ENCODE measurements at regions not wholly inside any gene's neighbourhood (a gene's known extent, or its start where the extent isn't known, plus 50 kb on each side); places are given as distances from the start of the nearest gene placed in this dataset.

DNA sequence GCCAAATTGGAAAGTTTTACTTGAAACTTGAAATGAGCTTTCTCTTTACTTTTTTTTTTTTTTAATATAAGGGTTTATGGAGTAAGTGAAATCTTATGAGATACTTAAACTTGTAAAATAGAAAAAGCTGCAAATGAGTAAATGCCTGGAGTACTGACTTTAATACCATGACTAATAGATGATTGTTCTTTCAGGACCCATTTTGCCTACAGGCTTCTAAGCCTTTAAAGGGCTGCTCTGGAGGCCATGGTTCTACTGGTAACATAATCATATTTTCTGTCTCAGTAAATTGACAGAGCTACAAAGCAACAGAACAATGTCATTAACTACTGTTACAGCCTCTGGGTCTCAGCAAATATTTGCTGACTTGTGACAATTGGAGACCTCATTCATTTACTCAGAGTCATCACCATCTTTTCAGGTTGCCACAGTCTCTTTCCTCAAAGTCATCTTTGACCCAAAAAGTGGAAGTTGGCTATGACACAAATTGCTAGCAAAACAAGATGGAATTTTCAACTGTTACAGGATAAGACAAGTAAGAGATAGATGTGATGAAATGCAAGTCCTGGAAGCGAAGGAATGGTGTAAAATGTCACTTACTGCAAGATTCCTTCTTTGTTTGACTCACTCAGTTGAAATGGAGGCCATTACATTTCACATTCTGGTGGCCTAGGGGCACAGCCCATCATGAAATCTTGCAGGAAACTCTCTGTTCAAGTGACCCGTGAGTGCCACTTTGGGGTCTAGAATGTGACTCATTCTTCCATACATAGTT, 132.7 kb downstream of the BTC start:
- DNase-seq, result peak; percentile 21
- in situ Hi-C loops (cut with HindIII; ENCODE audit: low pct_ligation_motif_present, low pct_unique_long_range_greater_than_20kb, low sequenced_read_pairs), result loop anchor here (25.0 kb wide), 2 partner anchors 274 to 474 kb away; no protein-coding TSS in a partner anchor

- DNase-seq, result no peak
- in situ Hi-C loops (cut with HindIII; ENCODE audit: low pct_ligation_motif_present, low pct_unique_long_range_greater_than_20kb, low sequenced_read_pairs), result loop anchor here (25.0 kb wide), 2 partner anchors 276 to 476 kb away; no protein-coding TSS in a partner anchor
These were observed 130.7 kb downstream of the BTC start for GRCh38 chr4:74663631-74664030.

- in situ Hi-C loops (cut with HindIII; ENCODE audit: low pct_ligation_motif_present, low pct_unique_long_range_greater_than_20kb, low sequenced_read_pairs), result loop anchor here (25.0 kb wide), 2 partner anchors 278 to 478 kb away; no protein-coding TSS in a partner anchor
- no peak for DNase-seq
These were observed 129.0 kb downstream of the BTC start for GRCh38 chr4:74665346-74665745.

DNA sequence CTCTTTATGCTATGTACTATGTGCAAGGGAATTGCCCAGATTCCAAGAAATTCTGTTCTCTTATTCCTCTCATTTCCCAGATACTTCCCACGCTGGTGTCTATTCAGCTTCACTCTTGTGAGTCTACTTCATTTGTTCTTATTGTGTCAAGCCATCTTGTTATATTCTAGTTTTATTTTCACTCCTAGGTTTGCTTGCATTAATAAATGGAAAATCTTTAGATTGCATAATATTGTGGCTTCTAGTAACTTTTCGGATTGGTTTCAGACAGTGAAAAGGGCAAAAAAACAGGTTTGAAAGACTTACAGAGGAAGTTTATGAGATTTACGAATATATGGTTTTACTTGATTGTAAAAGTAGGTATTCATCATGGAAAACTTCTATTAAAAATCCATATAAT, 128.4 kb downstream of the BTC start:
- DNase-seq, result no peak
- in situ Hi-C loops (cut with HindIII; ENCODE audit: low pct_ligation_motif_present, low pct_unique_long_range_greater_than_20kb, low sequenced_read_pairs), result loop anchor here (25.0 kb wide), 2 partner anchors 279 to 479 kb away; no protein-coding TSS in a partner anchor

- DNase-seq, result no peak
- in situ Hi-C loops (cut with HindIII; ENCODE audit: low pct_ligation_motif_present, low pct_unique_long_range_greater_than_20kb, low sequenced_read_pairs), result loop anchor here (25.0 kb wide), 2 partner anchors 280 to 480 kb away; no protein-coding TSS in a partner anchor
These were observed 126.9 kb downstream of the BTC start for GRCh38 chr4:74667438-74667837.

DNA sequence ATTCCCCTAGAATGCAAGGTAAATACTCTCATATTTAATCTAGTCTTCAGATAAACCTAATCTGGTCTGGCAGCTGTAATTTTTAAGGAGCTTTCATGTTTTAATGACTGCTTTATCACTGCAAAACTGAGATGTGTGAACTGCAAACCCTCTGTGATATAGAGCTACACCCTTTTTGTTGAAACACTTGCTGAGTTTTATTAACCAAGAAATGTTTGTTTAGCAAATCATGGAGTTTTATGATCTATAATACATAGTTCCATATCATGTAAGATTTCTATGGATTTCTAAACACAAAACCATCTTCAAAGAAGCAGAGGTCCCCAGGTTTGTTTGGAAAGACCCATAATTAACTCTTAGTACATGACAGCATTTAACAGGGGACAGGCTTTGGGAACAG, 126.4 kb downstream of the BTC start:
- in situ Hi-C loops (cut with HindIII; ENCODE audit: low pct_ligation_motif_present, low pct_unique_long_range_greater_than_20kb, low sequenced_read_pairs), result loop anchor here (25.0 kb wide), 2 partner anchors 281 to 481 kb away; no protein-coding TSS in a partner anchor

DNA sequence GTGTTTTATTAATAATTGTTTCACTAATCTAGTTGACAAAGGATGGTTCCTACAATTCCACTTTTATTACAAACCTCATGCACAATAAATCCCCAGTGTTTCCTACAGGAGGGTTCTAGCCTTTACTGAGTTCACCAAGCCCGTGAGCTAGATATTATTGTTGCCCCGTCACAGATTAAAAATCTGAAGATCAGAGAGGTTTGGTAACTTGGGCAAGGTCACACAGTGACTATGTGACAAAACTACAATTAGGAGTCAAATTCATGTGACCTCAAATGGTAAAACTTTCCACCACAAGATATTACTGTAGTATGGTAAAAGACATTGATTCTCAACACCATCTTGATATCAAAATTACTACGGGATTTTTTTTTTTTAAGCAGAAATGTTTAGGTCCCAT, 124.6 kb downstream of the BTC start:
- in situ Hi-C loops (cut with HindIII; ENCODE audit: low pct_ligation_motif_present, low pct_unique_long_range_greater_than_20kb, low sequenced_read_pairs), result loop anchor here (25.0 kb wide), 2 partner anchors 282 to 482 kb away; no protein-coding TSS in a partner anchor
- no peak for DNase-seq

More for the DNA sequence above, 126.4 kb downstream of the BTC start:
- no peak for DNase-seq

- in situ Hi-C loops (cut with HindIII; ENCODE audit: low pct_ligation_motif_present, low pct_unique_long_range_greater_than_20kb, low sequenced_read_pairs), result loop anchor here (25.0 kb wide), 2 partner anchors 283 to 483 kb away; no protein-coding TSS in a partner anchor
These were observed 123.7 kb downstream of the BTC start for GRCh38 chr4:74670583-74670982.

DNA sequence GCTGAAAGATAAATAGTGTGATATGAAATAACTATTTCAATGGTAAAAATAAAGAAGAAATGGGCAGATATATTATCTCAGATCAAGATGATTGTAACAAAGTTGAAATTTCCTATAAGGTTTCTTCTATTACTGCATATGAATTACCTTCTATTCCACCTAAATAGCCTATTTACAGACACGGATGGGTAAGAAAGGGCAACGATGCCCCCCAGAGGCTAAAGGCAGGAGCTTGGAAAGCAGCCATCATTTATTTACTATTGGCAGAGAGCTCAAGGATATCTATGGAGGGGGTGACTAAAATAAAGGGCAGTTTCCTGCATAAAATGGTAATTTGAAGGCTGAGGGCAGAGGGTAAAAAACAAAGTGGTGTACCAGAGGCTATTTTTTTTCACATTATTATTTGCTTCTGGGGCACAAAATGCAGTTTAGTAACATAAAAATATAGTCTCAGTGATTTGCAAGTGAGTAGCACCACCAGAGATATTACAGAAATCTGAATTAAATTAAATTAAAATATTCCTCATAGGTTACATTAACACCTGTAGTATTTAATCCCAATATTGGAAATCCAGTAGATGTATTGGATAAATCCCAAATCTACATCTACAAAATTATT, 123.1 kb downstream of the BTC start:
- peak; percentile 81 for DNase-seq
- in situ Hi-C loops (cut with HindIII; ENCODE audit: low pct_ligation_motif_present, low pct_unique_long_range_greater_than_20kb, low sequenced_read_pairs), result loop anchor here (25.0 kb wide), 2 partner anchors 284 to 484 kb away; no protein-coding TSS in a partner anchor

More at GRCh38 chr4:74670583-74670982, 123.7 kb downstream of the BTC start:
- peak; percentile 13 for DNase-seq

- DNase-seq, result no peak
- in situ Hi-C loops (cut with HindIII; ENCODE audit: low pct_ligation_motif_present, low pct_unique_long_range_greater_than_20kb, low sequenced_read_pairs), result loop anchor here (25.0 kb wide), 2 partner anchors 287 to 487 kb away; no protein-coding TSS in a partner anchor
These were observed 119.6 kb downstream of the BTC start for GRCh38 chr4:74674750-74675149.

DNA sequence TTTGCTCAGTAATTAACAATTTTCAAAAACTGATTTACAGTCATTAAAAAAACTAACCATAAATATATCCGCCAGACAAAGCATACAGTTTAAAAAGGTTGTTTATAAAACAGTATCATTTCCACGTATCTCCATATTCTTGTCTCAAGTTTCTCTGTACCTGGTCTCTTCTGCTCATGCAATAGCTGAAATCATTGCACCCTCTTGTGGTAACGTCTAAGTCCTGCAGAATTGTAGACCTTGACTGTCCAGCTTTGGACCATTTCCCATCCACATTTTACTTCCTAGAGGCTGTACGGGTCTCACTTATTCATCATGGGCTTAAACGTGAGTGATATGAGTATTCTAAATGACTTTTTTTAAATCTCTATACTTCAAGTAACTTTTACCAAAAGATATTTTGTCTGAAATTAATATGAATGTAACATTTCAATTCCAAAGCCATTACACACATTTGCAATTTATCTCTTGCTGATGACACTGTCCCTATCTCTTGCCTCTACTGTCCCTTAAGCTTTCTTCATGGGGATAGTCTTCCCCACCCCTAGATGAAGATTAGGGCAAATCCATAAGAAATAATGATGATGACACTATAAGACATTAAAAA, 118.5 kb downstream of the BTC start:
- in situ Hi-C loops (cut with HindIII; ENCODE audit: low pct_ligation_motif_present, low pct_unique_long_range_greater_than_20kb, low sequenced_read_pairs), result no loop called here
- DNase-seq, result peak; percentile 75

DNA sequence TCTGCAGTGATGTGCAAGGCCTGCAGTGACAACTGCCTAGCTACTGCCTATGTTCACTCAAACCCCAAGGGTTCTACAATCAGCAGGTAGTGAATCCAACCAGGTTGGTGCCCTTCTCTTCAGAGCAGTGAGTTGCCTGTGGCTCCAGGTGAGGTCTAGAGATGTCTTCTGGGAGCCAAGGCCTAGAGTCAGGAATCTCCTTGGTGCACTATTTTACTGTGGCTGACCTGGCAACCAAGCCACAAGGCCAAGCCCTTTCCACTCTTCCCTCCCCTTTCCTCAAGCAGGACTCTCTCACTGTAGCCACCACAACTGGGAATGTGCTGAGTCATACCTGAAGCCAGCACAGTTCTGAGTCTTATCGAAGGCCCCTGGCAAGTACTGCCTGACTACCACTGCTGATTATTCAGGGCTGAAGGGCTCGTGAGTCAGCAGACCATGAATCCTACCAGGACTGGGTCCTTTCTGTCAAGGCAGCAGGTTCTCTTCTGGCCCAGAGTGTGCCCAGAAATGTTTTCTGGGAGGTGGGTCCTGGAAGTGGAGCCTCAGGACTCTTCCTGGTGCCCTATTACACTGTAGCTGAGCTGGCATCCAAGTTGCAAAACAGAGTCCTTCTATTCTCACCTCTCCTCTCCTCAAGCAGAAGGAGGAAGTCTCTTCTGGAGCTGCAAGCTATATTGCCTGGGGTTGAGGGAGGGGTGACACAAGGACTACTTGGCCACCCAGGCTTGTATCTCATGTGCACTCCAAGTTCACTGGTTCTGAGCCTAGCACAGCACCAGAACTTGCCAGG, 111.6 kb downstream of the BTC start:
- in situ Hi-C loops (cut with HindIII; ENCODE audit: low pct_ligation_motif_present, low pct_unique_long_range_greater_than_20kb, low sequenced_read_pairs), result no loop called here
- peak; percentile 95 for DNase-seq

GRCh38 chr4:74692972-74693371, 101.4 kb downstream of the BTC start:
- DNase-seq, result no peak
- in situ Hi-C loops (cut with HindIII; ENCODE audit: low pct_ligation_motif_present, low pct_unique_long_range_greater_than_20kb, low sequenced_read_pairs), result no loop called here
